GM12891 (cell line): ENCODE measurements at regions not wholly inside any gene's neighbourhood (a gene's known extent, or its start where the extent isn't known, plus 50 kb on each side); places are given as distances from the start of the nearest gene placed in this dataset.

ENCODE experiments used
- POLR2A ChIP-seq: IDR thresholded peaks from 2 replicates; pipeline ENCODE4 v1.6.1; 2011; ENCODE audit warnings: low read depth, low read length, control low read depth
- POLR2AphosphoS5 ChIP-seq: IDR thresholded peaks from 2 replicates; pipeline ENCODE4 v1.6.1; 2011; ENCODE audit warnings: low read depth, low read length, control low read depth
- POU2F2 ChIP-seq: IDR thresholded peaks from 2 replicates; pipeline ENCODE4 v1.6.1; 2011; ENCODE audit warnings: low read depth, mild to moderate bottlenecking, control low read depth, low read length, moderate library complexity
- TAF1 ChIP-seq: IDR thresholded peaks from 2 replicates; pipeline ENCODE4 v1.6.1; 2011; ENCODE audit warnings: low read depth, low read length, control low read depth

DNA sequence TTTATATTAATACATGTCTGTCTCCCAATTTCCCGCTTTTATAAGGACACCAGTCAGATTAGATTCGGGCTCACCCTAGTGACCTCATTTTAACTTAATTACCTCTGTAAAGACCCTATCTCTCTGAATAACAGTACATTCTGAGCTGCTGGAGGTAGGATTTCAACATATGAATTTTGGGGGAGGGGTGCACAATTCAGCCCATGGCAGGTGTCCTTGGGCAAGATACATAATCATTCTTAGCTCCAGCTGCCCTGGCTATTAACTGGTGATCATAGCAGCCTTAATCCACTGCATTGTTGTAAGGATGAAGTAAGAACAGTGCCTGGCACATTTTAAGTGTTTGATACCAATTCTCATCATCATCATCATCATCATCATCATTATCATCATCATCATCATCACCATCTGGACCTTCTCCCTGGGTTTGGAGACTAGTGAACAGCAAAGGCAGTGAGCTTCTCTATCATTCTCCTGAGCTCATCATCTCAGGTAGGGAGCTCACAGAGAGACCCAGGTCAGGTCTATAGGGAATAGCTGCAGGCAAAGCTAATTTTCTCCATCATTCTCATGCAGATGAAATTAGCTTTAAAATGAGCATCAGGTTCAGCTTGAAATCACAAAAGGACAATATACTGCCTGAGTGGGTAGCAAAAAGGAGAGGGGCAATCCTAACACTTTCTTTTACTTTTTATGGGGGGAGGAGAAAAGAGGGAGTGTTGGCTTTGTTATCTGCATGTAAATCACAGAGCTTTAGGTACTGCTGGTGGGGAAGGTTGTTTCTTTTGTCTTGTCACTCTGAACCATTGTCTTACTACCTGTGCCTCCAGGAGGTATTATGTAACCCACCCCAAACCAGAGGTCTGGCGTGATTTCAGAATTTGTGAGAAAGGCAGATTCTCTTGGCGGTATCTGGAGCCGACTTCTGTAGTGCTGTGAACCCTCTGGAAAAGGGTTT lies 125.5 kb upstream of the SPRED2 start:
- no peak for TF ChIP-seq POLR2AphosphoS5
- no peak for TF ChIP-seq POLR2A
- TF ChIP-seq TAF1, result no peak
- no peak for TF ChIP-seq POU2F2
